WERI-Rb-1 (cell line): ENCODE measurements at regions not wholly inside any gene's neighbourhood (a gene's known extent, or its start where the extent isn't known, plus 50 kb on each side); places are given as distances from the start of the nearest gene placed in this dataset.

ENCODE experiments used
- DNase-seq: peaks from one replicate; pipeline ENCODE4 v3.0.0-alpha.2; 2020
- H3K27ac ChIP-seq: fragments of 250-450 bp; sonication (Bioruptor Pico); 2 replicates; pipeline ENCODE4 v1.5.1; 2020; ENCODE audit warnings: mild to moderate bottlenecking, moderate library complexity
- H3K27me3 ChIP-seq: fragments of 250-450 bp; sonication (Bioruptor Pico); 2 replicates; pipeline ENCODE4 v1.5.1; 2021; ENCODE audit warnings: mild to moderate bottlenecking, low read depth, moderate library complexity; ENCODE audit not compliant: insufficient read depth, severe bottlenecking
- H3K36me3 ChIP-seq: fragments of 250-450 bp; sonication (Bioruptor Pico); 2 replicates; pipeline ENCODE4 v1.5.1; 2020; ENCODE audit warnings: mild to moderate bottlenecking, moderate library complexity
- H3K4me3 ChIP-seq: 2 replicates; pipeline ENCODE4 v1.5.1; 2011; ENCODE audit warnings: low read depth, mild to moderate bottlenecking, control low read depth, low read length
- H3K9me3 ChIP-seq: fragments of 250-450 bp; sonication (Bioruptor Pico); 2 replicates; pipeline ENCODE4 v1.5.1; 2021; ENCODE audit warnings: mild to moderate bottlenecking, moderate library complexity; ENCODE audit not compliant: severe bottlenecking
- TF ChIP-seq, protein P1 (sequence below): IDR thresholded peaks from 2 replicates; pipeline ENCODE4 v1.5.1; 2011; ENCODE audit warnings: low read depth, mild to moderate bottlenecking, control low read depth, inconsistent platforms, low read length

GRCh38 chr6:126904176-126904575 is 214.3 kb upstream of the RSPO3 start:
- no peak for DNase-seq
- TF ChIP-seq, protein P1, sequence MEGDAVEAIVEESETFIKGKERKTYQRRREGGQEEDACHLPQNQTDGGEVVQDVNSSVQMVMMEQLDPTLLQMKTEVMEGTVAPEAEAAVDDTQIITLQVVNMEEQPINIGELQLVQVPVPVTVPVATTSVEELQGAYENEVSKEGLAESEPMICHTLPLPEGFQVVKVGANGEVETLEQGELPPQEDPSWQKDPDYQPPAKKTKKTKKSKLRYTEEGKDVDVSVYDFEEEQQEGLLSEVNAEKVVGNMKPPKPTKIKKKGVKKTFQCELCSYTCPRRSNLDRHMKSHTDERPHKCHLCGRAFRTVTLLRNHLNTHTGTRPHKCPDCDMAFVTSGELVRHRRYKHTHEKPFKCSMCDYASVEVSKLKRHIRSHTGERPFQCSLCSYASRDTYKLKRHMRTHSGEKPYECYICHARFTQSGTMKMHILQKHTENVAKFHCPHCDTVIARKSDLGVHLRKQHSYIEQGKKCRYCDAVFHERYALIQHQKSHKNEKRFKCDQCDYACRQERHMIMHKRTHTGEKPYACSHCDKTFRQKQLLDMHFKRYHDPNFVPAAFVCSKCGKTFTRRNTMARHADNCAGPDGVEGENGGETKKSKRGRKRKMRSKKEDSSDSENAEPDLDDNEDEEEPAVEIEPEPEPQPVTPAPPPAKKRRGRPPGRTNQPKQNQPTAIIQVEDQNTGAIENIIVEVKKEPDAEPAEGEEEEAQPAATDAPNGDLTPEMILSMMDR, result no peak
- no peak overlapping the region for H3K27ac ChIP-seq
- H3K9me3 ChIP-seq, result no peaks in the 10 kb centered on the region
- H3K27me3 ChIP-seq, result no peaks in the 10 kb centered on the region
- no peaks in the 10 kb centered on the region for H3K36me3 ChIP-seq
- no peak overlapping the region for H3K4me3 ChIP-seq

- Histone ChIP-seq H3K36me3 (no peaks in the 10 kb centered on the region), H3K27ac (no peak overlapping the region), H3K9me3 (no peaks in the 10 kb centered on the region), H3K4me3 (no peak overlapping the region), H3K27me3 (no peaks in the 10 kb centered on the region)
- TF ChIP-seq, protein P1, result no peak
- no peak for DNase-seq
Measured at GRCh38 chr6:126905917-126906316, 212.6 kb upstream of the RSPO3 start.

DNA sequence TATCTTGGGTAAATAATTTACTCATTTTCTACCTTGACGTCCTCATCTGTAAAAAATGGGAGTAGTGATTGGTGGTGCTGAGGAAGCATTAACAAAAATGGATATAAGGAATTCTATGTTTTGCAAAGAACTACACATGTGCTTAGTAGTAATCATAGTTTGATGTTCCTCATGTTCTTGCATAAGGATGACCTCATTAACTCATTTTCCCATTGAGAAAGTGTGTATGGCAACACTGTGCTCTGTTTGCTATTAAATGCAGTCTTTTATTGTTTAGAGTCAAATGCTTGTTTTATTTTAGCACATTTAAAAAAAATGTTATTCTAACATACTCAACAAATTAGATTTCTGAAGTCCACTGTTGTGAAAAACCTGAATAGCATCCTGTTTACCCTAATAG is 211.2 kb upstream of the RSPO3 start:
- H3K36me3 ChIP-seq, result no peaks in the 10 kb centered on the region
- TF ChIP-seq, protein P1, result no peak
- no peak for DNase-seq
- H3K9me3 ChIP-seq, result no peaks in the 10 kb centered on the region
- H3K27me3 ChIP-seq, result no peaks in the 10 kb centered on the region
- H3K4me3 ChIP-seq, result no peak overlapping the region
- H3K27ac ChIP-seq, result no peak overlapping the region

- DNase-seq, result no peak
- TF ChIP-seq, protein P1, result no peak
- Histone ChIP-seq H3K27me3 (no peaks in the 10 kb centered on the region), H3K27ac (no peak overlapping the region), H3K9me3 (no peaks in the 10 kb centered on the region), H3K36me3 (no peaks in the 10 kb centered on the region), H3K4me3 (no peak overlapping the region)
Measured at GRCh38 chr6:126907996-126908395, 210.5 kb upstream of the RSPO3 start.

DNA sequence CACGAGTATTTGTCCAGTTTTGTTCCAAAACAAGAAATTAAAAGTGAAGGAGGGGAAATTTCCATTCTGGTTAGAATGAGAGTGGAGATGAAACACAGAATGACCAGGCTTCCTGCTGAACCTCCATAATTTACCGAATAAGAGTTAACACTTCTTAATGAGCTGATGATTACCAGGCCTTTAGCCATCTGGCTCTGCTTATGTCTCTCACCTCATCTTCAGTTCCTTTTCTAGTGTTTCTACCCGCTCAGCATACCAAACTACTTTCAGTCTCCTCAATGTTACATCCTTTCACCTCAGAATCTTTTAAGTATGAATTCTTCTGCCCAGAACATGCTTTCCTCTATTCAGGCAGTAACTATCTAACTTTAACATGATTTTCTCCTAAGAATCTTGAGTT is 209.0 kb upstream of the RSPO3 start:
- Histone ChIP-seq H3K36me3 (no peaks in the 10 kb centered on the region), H3K9me3 (no peaks in the 10 kb centered on the region), H3K4me3 (no peak overlapping the region), H3K27ac (no peak overlapping the region), H3K27me3 (no peaks in the 10 kb centered on the region)
- TF ChIP-seq, protein P1, result no peak
- DNase-seq, result no peak

DNA sequence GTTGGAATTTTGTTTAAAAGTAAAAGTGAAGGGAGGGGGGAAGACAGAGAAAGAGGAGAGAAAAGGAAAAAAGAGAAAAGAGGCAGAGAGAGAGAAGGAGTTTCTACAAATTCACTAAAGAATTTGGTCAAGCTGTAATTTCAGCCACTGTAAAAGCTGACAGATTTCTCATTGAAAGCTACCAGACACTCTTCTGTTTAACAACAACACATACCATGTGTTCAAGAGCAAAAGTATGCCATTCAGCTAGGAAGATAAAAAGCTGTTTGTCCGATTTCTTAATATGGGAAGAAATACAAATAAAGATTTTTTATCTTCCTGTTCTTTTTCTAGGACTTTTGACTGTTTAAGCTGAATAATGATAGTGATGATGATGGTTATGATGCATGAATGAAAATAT is 204.8 kb upstream of the RSPO3 start:
- no peak overlapping the region for H3K4me3 ChIP-seq
- TF ChIP-seq, protein P1, result no peak

More for the DNA sequence above, 204.8 kb upstream of the RSPO3 start:
- DNase-seq, result no peak
- Histone ChIP-seq H3K9me3 (no peaks in the 10 kb centered on the region), H3K27ac (no peak overlapping the region), H3K36me3 (no peaks in the 10 kb centered on the region), H3K27me3 (no peaks in the 10 kb centered on the region)
